WTC11 (cell line): ENCODE measurements at regions not wholly inside any gene's neighbourhood (a gene's known extent, or its start where the extent isn't known, plus 50 kb on each side); places are given as distances from the start of the nearest gene placed in this dataset.
A peak's percentile ranks its signal among the peaks of the same experiment; 100 is the strongest.

Experiments used
- ATAC-seq: fragments of 200-7000 bp; cut with Tn5 transposase; 2 replicates; pipeline ENCODE4 v1.10.0; 2021; ENCODE audit warnings: mild to moderate bottlenecking, moderate library complexity
- CTCF ChIA-PET: fragments of 300-600 bp; sonication (Branson Sonifier 250); formaldehyde crosslinking; loops from one replicate; lab custom pipeline; 2021; ENCODE audit warnings: antibody characterized with exemption; lab: Charles Lee
- POLR2A ChIA-PET: fragments of 350-600 bp; sonication (Branson Sonifier 250); formaldehyde crosslinking; loops from one replicate; lab custom pipeline; 2021; ENCODE audit warnings: antibody characterized with exemption; lab: Charles Lee
- DNase-seq: peaks from one replicate; pipeline ENCODE4 v3.0.0; 2021; ENCODE audit warnings: low spot score
- H3K27ac Mint-ChIP-seq: 2 replicates; pipeline ENCODE4 v1.8.0; 2021; ENCODE audit warnings: mixed read lengths
- H3K27me3 Mint-ChIP-seq: 2 replicates; pipeline ENCODE4 v1.8.0; 2021; ENCODE audit warnings: low read depth, mild to moderate bottlenecking, moderate library complexity, mixed read lengths
- H3K36me3 Mint-ChIP-seq: 2 replicates; pipeline ENCODE4 v1.8.0; 2021; ENCODE audit warnings: mixed read lengths
- H3K4me1 Mint-ChIP-seq: 2 replicates; pipeline ENCODE4 v1.8.0; 2022; ENCODE audit warnings: mixed read lengths
- H3K4me3 Mint-ChIP-seq: 2 replicates; pipeline ENCODE4 v1.8.0; 2021; ENCODE audit warnings: mild to moderate bottlenecking, moderate library complexity, mixed read lengths
- H3K9me3 Mint-ChIP-seq: 2 replicates; pipeline ENCODE4 v1.8.0; 2021; ENCODE audit warnings: mixed read lengths
- CREB1 ChIP-seq: sonication (generic); formaldehyde crosslinking; IDR thresholded peaks from 2 replicates; pipeline ENCODE4 v1.8.0; 2023; ENCODE audit warnings: mild to moderate bottlenecking, missing genetic modification reagents
- FOXK1 ChIP-seq: sonication (generic); formaldehyde crosslinking; IDR thresholded peaks from 2 replicates; pipeline ENCODE4 v1.8.0; 2022; ENCODE audit warnings: mild to moderate bottlenecking, moderate library complexity, missing genetic modification reagents
- FOXP1 ChIP-seq: sonication (generic); formaldehyde crosslinking; IDR thresholded peaks from 2 replicates; pipeline ENCODE4 v1.8.0; 2022; ENCODE audit warnings: missing genetic modification reagents, mild to moderate bottlenecking, moderate library complexity, borderline replicate concordance
- GRHL2 ChIP-seq: fragments of 250-450 bp; sonication (Bioruptor Pico); IDR thresholded peaks from 2 replicates; pipeline ENCODE4 v1.8.0; 2022; ENCODE audit warnings: mild to moderate bottlenecking, moderate library complexity; ENCODE audit not compliant: insufficient replicate concordance, severe bottlenecking
- IRF2 ChIP-seq: sonication (generic); formaldehyde crosslinking; IDR thresholded peaks from 2 replicates; pipeline ENCODE4 v1.8.0; 2022; ENCODE audit warnings: low read depth, missing genetic modification reagents, borderline replicate concordance
- NFYB ChIP-seq: sonication (generic); formaldehyde crosslinking; conservative IDR thresholded peaks from 2 replicates; pipeline ENCODE4 v1.8.0; 2022; ENCODE audit warnings: low read depth, missing genetic modification reagents
- RELA ChIP-seq: sonication (generic); formaldehyde crosslinking; IDR thresholded peaks from 2 replicates; pipeline ENCODE4 v1.8.1; 2022; ENCODE audit warnings: missing genetic modification reagents, mild to moderate bottlenecking, borderline replicate concordance
- TP53 ChIP-seq: sonication (generic); formaldehyde crosslinking; IDR thresholded peaks from 2 replicates; pipeline ENCODE4 v1.8.1; 2023; ENCODE audit warnings: mild to moderate bottlenecking, missing genetic modification reagents
- ZBTB21 ChIP-seq: sonication (generic); formaldehyde crosslinking; IDR thresholded peaks from 2 replicates; pipeline ENCODE4 v1.8.1; 2023; ENCODE audit warnings: mild to moderate bottlenecking, missing genetic modification reagents, borderline replicate concordance
- ZNF138 ChIP-seq: sonication (generic); formaldehyde crosslinking; conservative IDR thresholded peaks from 2 replicates; pipeline ENCODE4 v1.8.1; 2022; ENCODE audit warnings: mild to moderate bottlenecking, moderate library complexity, missing genetic modification reagents
- ZNF232 ChIP-seq: sonication (generic); formaldehyde crosslinking; IDR thresholded peaks from 2 replicates; pipeline ENCODE4 v1.8.0; 2022; ENCODE audit warnings: mild to moderate bottlenecking, missing genetic modification reagents
- ZNF263 ChIP-seq: sonication (generic); formaldehyde crosslinking; IDR thresholded peaks from 2 replicates; pipeline ENCODE4 v1.8.1; 2022; ENCODE audit warnings: low read depth, mild to moderate bottlenecking, moderate library complexity, missing genetic modification reagents
- ZNF396 ChIP-seq: fragments of 250-450 bp; sonication (Bioruptor Pico); IDR thresholded peaks from 2 replicates; pipeline ENCODE4 v1.8.0; 2021; ENCODE audit warnings: mild to moderate bottlenecking, moderate library complexity, borderline replicate concordance
- ZNF423 ChIP-seq: fragments of 250-450 bp; sonication (Bioruptor Pico); IDR thresholded peaks from 2 replicates; pipeline ENCODE4 v2.1.2; 2022; ENCODE audit warnings: mild to moderate bottlenecking, moderate library complexity
- TF ChIP-seq, protein P1 (sequence below): sonication (generic); formaldehyde crosslinking; IDR thresholded peaks from 2 replicates; pipeline ENCODE4 v1.8.0; 2023; ENCODE audit warnings: mild to moderate bottlenecking, missing genetic modification reagents
- TF ChIP-seq, protein P2 (sequence below): sonication (generic); formaldehyde crosslinking; IDR thresholded peaks from 2 replicates; pipeline ENCODE4 v1.8.1; 2023; ENCODE audit warnings: mild to moderate bottlenecking, moderate library complexity, missing genetic modification reagents
- TF ChIP-seq, protein P3 (sequence below): sonication (generic); formaldehyde crosslinking; IDR thresholded peaks from 2 replicates; pipeline ENCODE4 v1.8.0; 2022; ENCODE audit warnings: mild to moderate bottlenecking, missing genetic modification reagents
- TF ChIP-seq, protein P4 (sequence below): sonication (generic); formaldehyde crosslinking; conservative IDR thresholded peaks from 2 replicates; pipeline ENCODE4 v1.8.1; 2022; ENCODE audit warnings: mild to moderate bottlenecking, missing genetic modification reagents
- TF ChIP-seq, protein P5 (sequence below): sonication (generic); formaldehyde crosslinking; IDR thresholded peaks from 2 replicates; pipeline ENCODE4 v1.8.1; 2023; ENCODE audit warnings: mild to moderate bottlenecking, missing genetic modification reagents, moderate library complexity
- TF ChIP-seq, protein P6 (sequence below): sonication (generic); formaldehyde crosslinking; IDR thresholded peaks from 2 replicates; pipeline ENCODE4 v1.8.1; 2022; ENCODE audit warnings: missing genetic modification reagents, borderline replicate concordance
- TF ChIP-seq, protein P7 (sequence below): fragments of 250-450 bp; sonication (Bioruptor Pico); IDR thresholded peaks from 2 replicates; pipeline ENCODE4 v1.9.0; 2021; ENCODE audit warnings: mild to moderate bottlenecking
- TF ChIP-seq, protein P8 (sequence below): sonication (generic); formaldehyde crosslinking; IDR thresholded peaks from 2 replicates; pipeline ENCODE4 v1.8.0; 2022; ENCODE audit warnings: mild to moderate bottlenecking, missing genetic modification reagents
- TF ChIP-seq, protein P9 (sequence below): sonication (generic); formaldehyde crosslinking; IDR thresholded peaks from 2 replicates; pipeline ENCODE4 v1.8.0; 2022; ENCODE audit warnings: mild to moderate bottlenecking, missing genetic modification reagents

DNA sequence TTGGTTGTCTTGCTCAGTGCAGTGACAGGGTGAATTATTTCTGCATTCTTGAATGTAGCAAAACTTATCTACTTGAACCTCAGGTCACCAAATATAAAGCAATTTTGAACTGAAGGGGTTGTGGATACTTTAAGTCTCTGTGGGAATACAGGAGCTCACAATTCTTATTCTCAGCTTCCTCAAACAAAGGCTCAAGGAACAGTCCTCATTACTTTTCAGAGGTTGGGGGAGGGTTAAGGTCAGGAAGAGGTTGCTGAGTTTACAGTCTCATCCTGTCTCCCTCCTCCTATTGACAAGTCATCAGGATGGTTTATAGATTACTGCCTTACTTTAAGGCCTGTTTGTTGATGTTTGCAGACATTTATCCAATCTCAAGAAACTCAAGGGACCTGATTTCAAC is 143.6 kb upstream of the SPACA1 start:
- no peaks in the 10 kb centered on the region for H3K27me3 Mint-ChIP-seq
- H3K4me3 Mint-ChIP-seq = no peak overlapping the region
- no peaks in the 10 kb centered on the region for H3K36me3 Mint-ChIP-seq
- H3K4me1 Mint-ChIP-seq = peaks cover 64% of the 10 kb centered on the region
- TF ChIP-seq ZBTB21 (CRISPR knock-in tag) (no peak), RELA (CRISPR knock-in tag) (no peak), ZNF263 (CRISPR knock-in tag) (no peak), ZNF138 (CRISPR knock-in tag) (no peak), ZNF423 (CRISPR knock-in tag) (no peak), FOXK1 (CRISPR knock-in tag) (no peak), NFYB (CRISPR knock-in tag) (no peak)
- TF ChIP-seq, protein P1, sequence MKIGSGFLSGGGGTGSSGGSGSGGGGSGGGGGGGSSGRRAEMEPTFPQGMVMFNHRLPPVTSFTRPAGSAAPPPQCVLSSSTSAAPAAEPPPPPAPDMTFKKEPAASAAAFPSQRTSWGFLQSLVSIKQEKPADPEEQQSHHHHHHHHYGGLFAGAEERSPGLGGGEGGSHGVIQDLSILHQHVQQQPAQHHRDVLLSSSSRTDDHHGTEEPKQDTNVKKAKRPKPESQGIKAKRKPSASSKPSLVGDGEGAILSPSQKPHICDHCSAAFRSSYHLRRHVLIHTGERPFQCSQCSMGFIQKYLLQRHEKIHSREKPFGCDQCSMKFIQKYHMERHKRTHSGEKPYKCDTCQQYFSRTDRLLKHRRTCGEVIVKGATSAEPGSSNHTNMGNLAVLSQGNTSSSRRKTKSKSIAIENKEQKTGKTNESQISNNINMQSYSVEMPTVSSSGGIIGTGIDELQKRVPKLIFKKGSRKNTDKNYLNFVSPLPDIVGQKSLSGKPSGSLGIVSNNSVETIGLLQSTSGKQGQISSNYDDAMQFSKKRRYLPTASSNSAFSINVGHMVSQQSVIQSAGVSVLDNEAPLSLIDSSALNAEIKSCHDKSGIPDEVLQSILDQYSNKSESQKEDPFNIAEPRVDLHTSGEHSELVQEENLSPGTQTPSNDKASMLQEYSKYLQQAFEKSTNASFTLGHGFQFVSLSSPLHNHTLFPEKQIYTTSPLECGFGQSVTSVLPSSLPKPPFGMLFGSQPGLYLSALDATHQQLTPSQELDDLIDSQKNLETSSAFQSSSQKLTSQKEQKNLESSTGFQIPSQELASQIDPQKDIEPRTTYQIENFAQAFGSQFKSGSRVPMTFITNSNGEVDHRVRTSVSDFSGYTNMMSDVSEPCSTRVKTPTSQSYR (CRISPR knock-in tag) = no peak
- TF ChIP-seq, protein P2, sequence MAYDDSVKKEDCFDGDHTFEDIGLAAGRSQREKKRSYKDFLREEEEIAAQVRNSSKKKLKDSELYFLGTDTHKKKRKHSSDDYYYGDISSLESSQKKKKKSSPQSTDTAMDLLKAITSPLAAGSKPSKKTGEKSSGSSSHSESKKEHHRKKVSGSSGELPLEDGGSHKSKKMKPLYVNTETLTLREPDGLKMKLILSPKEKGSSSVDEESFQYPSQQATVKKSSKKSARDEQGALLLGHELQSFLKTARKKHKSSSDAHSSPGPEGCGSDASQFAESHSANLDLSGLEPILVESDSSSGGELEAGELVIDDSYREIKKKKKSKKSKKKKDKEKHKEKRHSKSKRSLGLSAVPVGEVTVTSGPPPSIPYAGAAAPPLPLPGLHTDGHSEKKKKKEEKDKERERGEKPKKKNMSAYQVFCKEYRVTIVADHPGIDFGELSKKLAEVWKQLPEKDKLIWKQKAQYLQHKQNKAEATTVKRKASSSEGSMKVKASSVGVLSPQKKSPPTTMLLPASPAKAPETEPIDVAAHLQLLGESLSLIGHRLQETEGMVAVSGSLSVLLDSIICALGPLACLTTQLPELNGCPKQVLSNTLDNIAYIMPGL = no peak
- no peaks in the 10 kb centered on the region for H3K9me3 Mint-ChIP-seq
- no peak overlapping the region for H3K27ac Mint-ChIP-seq
- POLR2A ChIA-PET = no interaction called here
- CTCF ChIA-PET = no interaction called here
- DNase-seq (no peak), ATAC-seq (peak; percentile 80)

DNA sequence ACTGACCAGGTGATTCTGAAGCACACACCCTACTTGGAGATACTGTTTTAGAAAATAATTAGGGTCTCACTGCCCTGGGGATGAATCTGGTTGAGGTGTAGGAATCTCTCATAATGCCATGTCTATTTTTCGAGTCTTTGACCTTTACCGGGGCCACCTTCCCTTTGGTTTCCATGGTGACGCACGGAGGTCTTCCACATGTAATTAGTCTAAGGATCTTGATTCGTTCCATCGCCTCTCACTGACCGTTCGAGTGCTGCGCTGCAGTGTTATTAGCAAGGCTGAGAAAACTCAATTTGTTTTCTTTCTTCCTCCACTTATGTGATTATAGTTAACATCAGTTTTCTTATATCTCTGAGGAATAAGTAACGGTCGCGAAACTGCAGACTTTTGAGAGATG is 144.3 kb upstream of the SPACA1 start:
- no peak for DNase-seq

More for the DNA sequence above, 144.3 kb upstream of the SPACA1 start:
- no peaks in the 10 kb centered on the region for H3K9me3 Mint-ChIP-seq
- H3K27me3 Mint-ChIP-seq = peaks cover 5% of the 10 kb centered on the region
- no peak for TF ChIP-seq ZNF138 (CRISPR knock-in tag)
- TF ChIP-seq ZNF396 (CRISPR knock-in tag) = no peak
- TF ChIP-seq, protein P3, sequence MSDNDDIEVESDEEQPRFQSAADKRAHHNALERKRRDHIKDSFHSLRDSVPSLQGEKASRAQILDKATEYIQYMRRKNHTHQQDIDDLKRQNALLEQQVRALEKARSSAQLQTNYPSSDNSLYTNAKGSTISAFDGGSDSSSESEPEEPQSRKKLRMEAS (CRISPR knock-in tag) = no peak
- no peak for TF ChIP-seq CREB1 (CRISPR knock-in tag)
- TF ChIP-seq ZBTB21 (CRISPR knock-in tag) = no peak
- no peak for TF ChIP-seq FOXP1
- TF ChIP-seq, protein P4, sequence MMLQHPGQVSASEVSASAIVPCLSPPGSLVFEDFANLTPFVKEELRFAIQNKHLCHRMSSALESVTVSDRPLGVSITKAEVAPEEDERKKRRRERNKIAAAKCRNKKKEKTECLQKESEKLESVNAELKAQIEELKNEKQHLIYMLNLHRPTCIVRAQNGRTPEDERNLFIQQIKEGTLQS (CRISPR knock-in tag) = no peak
- no peak for TF ChIP-seq IRF2 (CRISPR knock-in tag)
- TF ChIP-seq, protein P5, sequence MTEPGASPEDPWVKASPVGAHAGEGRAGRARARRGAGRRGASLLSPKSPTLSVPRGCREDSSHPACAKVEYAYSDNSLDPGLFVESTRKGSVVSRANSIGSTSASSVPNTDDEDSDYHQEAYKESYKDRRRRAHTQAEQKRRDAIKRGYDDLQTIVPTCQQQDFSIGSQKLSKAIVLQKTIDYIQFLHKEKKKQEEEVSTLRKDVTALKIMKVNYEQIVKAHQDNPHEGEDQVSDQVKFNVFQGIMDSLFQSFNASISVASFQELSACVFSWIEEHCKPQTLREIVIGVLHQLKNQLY = no peak
- TF ChIP-seq, protein P6, sequence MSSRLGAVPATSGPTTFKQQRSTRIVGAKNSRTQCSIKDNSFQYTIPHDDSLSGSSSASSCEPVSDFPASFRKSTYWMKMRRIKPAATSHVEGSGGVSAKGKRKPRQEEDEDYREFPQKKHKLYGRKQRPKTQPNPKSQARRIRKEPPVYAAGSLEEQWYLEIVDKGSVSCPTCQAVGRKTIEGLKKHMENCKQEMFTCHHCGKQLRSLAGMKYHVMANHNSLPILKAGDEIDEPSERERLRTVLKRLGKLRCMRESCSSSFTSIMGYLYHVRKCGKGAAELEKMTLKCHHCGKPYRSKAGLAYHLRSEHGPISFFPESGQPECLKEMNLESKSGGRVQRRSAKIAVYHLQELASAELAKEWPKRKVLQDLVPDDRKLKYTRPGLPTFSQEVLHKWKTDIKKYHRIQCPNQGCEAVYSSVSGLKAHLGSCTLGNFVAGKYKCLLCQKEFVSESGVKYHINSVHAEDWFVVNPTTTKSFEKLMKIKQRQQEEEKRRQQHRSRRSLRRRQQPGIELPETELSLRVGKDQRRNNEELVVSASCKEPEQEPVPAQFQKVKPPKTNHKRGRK = no peak
- TF ChIP-seq, protein P7, sequence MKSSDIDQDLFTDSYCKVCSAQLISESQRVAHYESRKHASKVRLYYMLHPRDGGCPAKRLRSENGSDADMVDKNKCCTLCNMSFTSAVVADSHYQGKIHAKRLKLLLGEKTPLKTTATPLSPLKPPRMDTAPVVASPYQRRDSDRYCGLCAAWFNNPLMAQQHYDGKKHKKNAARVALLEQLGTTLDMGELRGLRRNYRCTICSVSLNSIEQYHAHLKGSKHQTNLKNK = no peak
- TF ChIP-seq ZNF232 = no peak
- TF ChIP-seq, protein P8, sequence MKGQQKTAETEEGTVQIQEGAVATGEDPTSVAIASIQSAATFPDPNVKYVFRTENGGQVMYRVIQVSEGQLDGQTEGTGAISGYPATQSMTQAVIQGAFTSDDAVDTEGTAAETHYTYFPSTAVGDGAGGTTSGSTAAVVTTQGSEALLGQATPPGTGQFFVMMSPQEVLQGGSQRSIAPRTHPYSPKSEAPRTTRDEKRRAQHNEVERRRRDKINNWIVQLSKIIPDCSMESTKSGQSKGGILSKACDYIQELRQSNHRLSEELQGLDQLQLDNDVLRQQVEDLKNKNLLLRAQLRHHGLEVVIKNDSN (CRISPR knock-in tag) = no peak
- TF ChIP-seq, protein P9, sequence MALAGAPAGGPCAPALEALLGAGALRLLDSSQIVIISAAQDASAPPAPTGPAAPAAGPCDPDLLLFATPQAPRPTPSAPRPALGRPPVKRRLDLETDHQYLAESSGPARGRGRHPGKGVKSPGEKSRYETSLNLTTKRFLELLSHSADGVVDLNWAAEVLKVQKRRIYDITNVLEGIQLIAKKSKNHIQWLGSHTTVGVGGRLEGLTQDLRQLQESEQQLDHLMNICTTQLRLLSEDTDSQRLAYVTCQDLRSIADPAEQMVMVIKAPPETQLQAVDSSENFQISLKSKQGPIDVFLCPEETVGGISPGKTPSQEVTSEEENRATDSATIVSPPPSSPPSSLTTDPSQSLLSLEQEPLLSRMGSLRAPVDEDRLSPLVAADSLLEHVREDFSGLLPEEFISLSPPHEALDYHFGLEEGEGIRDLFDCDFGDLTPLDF (CRISPR knock-in tag) = no peak
- no peak for TF ChIP-seq GRHL2 (CRISPR knock-in tag)
- TF ChIP-seq TP53 (CRISPR knock-in tag) = no peak
- TF ChIP-seq, all 79 proteins: peak for 0
- CTCF ChIA-PET = no interaction called here
- Mint-ChIP-seq H3K36me3 (no peaks in the 10 kb centered on the region), H3K4me3 (no peak overlapping the region), H3K27ac (no peak overlapping the region), H3K4me1 (peaks cover 64% of the 10 kb centered on the region)
- POLR2A ChIA-PET = no interaction called here
- no peak for ATAC-seq
